ENCODE measurements at regions not wholly inside any gene's neighbourhood (a gene's known extent, or its start where the extent isn't known, plus 50 kb on each side); places are given as distances from the start of the nearest gene placed in this dataset.

- DNase-seq: no peak
These were observed 72.5 kb upstream of the SMYD2 start for GRCh38 chr1:214208460-214208859.

- no peak for DNase-seq
These were observed 71.6 kb upstream of the SMYD2 start for GRCh38 chr1:214209260-214209808.

- no peak for DNase-seq
These were observed 67.8 kb upstream of the SMYD2 start for GRCh38 chr1:214213136-214213535.

GRCh38 chr1:214214851-214215250 is 66.1 kb upstream of the SMYD2 start:
- DNase-seq: no peak

GRCh38 chr1:214215583-214215982 is 65.4 kb upstream of the SMYD2 start:
- DNase-seq: no peak

- no peak for DNase-seq
These were observed 64.9 kb upstream of the SMYD2 start for GRCh38 chr1:214216021-214216420.

GRCh38 chr1:214216779-214217178 is 64.2 kb upstream of the SMYD2 start:
- no peak for DNase-seq

GRCh38 chr1:214219902-214220301 is 61.1 kb upstream of the SMYD2 start:
- no peak for DNase-seq

GRCh38 chr1:214220891-214221290 is 60.1 kb upstream of the SMYD2 start:
- DNase-seq: no peak

- DNase-seq: no peak
These were observed 56.2 kb upstream of the SMYD2 start for GRCh38 chr1:214224611-214225354.

- DNase-seq: no peak
These were observed 52.0 kb upstream of the SMYD2 start for GRCh38 chr1:214228976-214229375.

- DNase-seq: no peak
These were observed 51.2 kb upstream of the SMYD2 start for GRCh38 chr1:214229736-214230135.
